GM18867 (cell line): ENCODE measurements at regions not wholly inside any gene's neighbourhood (a gene's known extent, or its start where the extent isn't known, plus 50 kb on each side); places are given as distances from the start of the nearest gene placed in this dataset.

Source experiments
- ATAC-seq: cut with Tn5 transposase; IDR thresholded peaks from one replicate; pipeline ENCODE4 v1.9.1; 2021; ENCODE audit warnings: mild to moderate bottlenecking, moderate library complexity; ENCODE audit not compliant: unreplicated experiment

GRCh38 chr4:23667659-23668058, 222.2 kb downstream of the PPARGC1A start:
- no peak for ATAC-seq

GRCh38 chr4:23660865-23661264, 229.0 kb downstream of the PPARGC1A start:
- no peak for ATAC-seq

GRCh38 chr4:23654791-23655190, 235.1 kb downstream of the PPARGC1A start:
- no peak for ATAC-seq

GRCh38 chr4:23648854-23649596, 240.8 kb downstream of the PPARGC1A start:
- no peak for ATAC-seq

GRCh38 chr4:23635468-23635867, 254.4 kb downstream of the PPARGC1A start:
- no peak for ATAC-seq

GRCh38 chr4:23631255-23631950, 258.4 kb downstream of the PPARGC1A start:
- no peak for ATAC-seq

- ATAC-seq: no peak
Observed at GRCh38 chr4:23630110-23630509, 259.7 kb downstream of the PPARGC1A start.

- no peak for ATAC-seq
Observed at GRCh38 chr4:23629421-23629820, 260.4 kb downstream of the PPARGC1A start.

GRCh38 chr4:23614284-23614892, 275.5 kb downstream of the PPARGC1A start:
- peak; percentile 99 for ATAC-seq

GRCh38 chr4:23613782-23614181, 276.1 kb downstream of the PPARGC1A start:
- ATAC-seq: no peak

GRCh38 chr4:23602720-23603119, 287.1 kb downstream of the PPARGC1A start:
- ATAC-seq: no peak

- ATAC-seq: no peak
Observed at GRCh38 chr4:23594125-23594524, 295.7 kb downstream of the PPARGC1A start.

GRCh38 chr4:23590431-23590830, 299.4 kb downstream of the PPARGC1A start:
- no peak for ATAC-seq

GRCh38 chr4:23584024-23584423, 305.8 kb downstream of the PPARGC1A start:
- no peak for ATAC-seq

- ATAC-seq: no peak
Observed at GRCh38 chr4:23582671-23583070, 307.2 kb downstream of the PPARGC1A start.

GRCh38 chr4:23579166-23579565, 310.7 kb downstream of the PPARGC1A start:
- no peak for ATAC-seq

- ATAC-seq: no peak
Observed at GRCh38 chr4:23577398-23577797, 312.4 kb downstream of the PPARGC1A start.

GRCh38 chr4:23572382-23572781, 317.5 kb downstream of the PPARGC1A start:
- ATAC-seq: no peak

GRCh38 chr4:23567338-23567737, 322.5 kb downstream of the PPARGC1A start:
- no peak for ATAC-seq

GRCh38 chr4:23560748-23561147, 329.1 kb downstream of the PPARGC1A start:
- ATAC-seq: no peak

- no peak for ATAC-seq
Observed at GRCh38 chr4:23558101-23558500, 331.7 kb downstream of the PPARGC1A start.

- no peak for ATAC-seq
Observed at GRCh38 chr4:23547601-23548000, 342.2 kb downstream of the PPARGC1A start.
